ENCODE measurements at regions not wholly inside any gene's neighbourhood (a gene's known extent, or its start where the extent isn't known, plus 50 kb on each side); places are given as distances from the start of the nearest gene placed in this dataset.

DNA sequence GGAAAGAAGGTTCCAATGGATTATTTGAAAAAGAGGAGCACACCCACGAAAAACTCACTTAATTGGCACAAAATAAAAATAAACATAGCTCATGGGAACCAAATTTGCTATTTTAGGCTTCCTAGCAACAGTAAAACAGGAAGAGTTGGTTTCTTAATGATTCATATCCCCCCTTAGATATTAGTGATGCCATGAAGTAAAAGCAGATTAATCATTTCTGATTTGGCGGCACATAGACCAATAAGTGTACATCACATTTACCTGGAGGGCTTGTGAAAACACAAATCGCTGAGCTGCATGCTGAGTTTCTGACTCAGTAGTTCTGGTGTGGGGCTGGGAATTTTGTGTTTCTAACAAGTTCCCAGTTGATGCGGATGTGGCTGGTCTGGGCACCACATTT, 260.4 kb downstream of the SLC4A3 start:
- TF ChIP-seq, protein P1, sequence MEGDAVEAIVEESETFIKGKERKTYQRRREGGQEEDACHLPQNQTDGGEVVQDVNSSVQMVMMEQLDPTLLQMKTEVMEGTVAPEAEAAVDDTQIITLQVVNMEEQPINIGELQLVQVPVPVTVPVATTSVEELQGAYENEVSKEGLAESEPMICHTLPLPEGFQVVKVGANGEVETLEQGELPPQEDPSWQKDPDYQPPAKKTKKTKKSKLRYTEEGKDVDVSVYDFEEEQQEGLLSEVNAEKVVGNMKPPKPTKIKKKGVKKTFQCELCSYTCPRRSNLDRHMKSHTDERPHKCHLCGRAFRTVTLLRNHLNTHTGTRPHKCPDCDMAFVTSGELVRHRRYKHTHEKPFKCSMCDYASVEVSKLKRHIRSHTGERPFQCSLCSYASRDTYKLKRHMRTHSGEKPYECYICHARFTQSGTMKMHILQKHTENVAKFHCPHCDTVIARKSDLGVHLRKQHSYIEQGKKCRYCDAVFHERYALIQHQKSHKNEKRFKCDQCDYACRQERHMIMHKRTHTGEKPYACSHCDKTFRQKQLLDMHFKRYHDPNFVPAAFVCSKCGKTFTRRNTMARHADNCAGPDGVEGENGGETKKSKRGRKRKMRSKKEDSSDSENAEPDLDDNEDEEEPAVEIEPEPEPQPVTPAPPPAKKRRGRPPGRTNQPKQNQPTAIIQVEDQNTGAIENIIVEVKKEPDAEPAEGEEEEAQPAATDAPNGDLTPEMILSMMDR (IDR thresholded peaks at IDR 0.05), result no peak
- no peak for TF ChIP-seq POLR2A (IDR thresholded peaks at IDR 0.05)
